ENCODE measurements at regions not wholly inside any gene's neighbourhood (a gene's known extent, or its start where the extent isn't known, plus 50 kb on each side); places are given as distances from the start of the nearest gene placed in this dataset.
"Not testable (repeated sequence)": the region's sequence is repeated elsewhere in the genome, so short reads cannot be mapped to it uniquely, and the experiment has no call there.

DNA sequence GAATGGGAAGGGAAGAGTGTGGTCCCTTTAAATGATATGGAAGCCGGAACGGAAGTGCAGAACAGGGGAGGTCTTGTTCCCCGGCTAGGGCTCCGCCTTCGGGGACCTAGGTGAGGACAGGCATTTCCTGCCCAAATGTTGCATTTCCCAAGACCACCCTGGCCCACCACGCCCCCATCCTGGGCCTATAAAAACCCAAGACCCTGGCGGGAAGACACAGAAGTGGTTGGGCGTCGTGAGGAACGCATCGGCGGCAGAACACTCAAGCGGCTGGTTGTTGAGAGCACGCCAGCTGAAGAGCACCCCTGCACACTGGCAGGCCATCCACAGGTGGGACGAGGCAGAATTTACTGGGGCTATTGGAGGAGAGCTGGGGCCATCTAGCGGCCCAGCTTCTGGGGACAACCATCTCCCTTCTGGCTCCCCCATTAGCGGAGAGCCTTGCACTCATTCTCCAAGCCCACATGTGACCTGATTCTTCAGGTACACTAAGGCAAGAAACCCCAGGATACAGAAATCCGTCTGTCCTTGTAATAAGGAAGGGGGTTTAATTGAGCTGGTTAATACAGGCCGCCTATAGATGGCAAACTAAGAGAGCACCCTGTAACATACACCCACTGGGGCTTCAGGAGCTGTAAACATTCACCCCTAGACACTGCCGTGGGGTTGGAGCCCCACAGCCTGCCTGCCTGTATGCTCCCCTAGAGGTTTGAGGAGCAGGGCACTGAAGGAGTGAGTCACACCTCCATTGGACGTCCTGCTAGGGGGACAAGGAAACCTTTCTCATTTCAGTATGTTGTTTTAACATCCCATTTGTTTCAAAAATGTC is 1327.9 kb downstream of the BRINP3 start:
- DNase-seq = no peak

DNA sequence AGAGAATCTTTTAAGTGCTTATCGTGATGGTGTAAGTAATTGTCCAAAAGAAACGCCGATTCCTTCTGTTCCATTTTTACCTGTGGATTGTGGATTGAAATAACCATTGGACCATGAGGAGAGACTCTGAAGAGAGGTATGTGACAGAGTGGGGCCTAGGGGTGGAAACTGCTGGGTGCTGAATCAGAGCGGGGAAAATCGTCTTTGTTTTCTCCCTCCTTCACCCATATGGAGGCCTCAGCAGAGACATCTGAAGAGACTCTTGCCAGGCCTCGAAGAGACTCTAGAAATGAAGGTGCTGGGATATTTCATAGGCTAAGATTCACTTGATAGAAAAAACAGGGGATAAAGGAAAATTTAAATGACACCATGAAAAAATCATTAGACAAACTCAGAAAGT is 1327.0 kb downstream of the BRINP3 start:
- no peak for DNase-seq

DNA sequence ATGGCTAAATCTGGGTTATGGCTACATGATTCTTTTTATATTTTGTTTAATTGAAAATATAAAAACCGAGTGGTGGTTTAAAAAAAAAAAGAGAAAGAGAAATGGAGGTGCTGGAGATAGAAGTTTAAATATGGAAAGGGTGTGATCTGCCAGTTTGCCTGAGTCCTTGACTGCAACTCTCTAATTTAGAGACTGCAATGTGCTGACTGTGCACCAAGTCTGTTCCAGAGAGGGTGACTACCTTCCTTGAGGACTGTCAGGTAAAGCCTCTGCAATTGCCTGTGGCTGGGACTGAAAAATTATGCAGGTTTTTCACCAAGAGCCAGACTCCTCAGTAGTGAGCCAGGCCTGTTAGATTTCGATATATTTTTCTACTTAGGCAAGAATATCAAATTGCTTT is 1326.3 kb downstream of the BRINP3 start:
- DNase-seq = peak; percentile 25

DNA sequence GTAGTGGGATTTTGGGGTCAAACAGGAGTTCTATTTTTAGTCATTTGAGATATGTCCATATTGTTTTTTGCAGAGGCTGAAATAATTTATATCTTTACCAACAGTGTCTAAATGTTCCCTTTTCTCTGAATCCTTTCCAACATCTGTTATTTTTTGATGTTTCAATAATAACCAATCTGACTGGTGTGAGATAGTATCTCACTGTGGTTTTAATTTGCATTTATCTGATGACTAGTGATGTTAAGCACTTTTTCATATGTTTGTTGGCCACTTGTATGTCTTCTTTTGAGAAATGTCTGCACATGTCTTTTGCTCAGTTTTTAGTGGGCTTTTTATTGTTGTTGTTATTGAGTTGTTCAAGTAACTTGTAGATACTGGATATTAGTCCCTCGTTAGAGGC is 1325.0 kb downstream of the BRINP3 start:
- no peak for DNase-seq

DNA sequence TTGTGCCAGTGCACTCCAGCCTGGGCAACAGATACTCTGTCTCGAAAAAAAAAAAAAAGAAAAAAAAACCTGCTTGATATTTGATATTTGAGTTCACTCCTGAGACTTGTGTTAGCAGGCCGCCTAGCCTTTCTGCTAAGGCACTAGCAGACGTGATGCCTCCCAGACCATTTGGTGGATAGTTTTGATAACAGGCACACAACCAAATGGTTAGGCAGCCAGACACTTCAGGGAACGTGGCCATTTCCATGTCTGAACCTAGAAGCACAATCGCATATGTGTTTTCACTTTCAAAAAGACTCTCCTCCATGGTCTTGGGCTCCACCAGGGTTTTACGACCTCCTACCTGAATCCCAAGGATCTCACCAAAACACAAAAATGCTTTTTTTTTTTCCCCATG is 1319.5 kb downstream of the BRINP3 start:
- DNase-seq = peak; percentile 35

DNA sequence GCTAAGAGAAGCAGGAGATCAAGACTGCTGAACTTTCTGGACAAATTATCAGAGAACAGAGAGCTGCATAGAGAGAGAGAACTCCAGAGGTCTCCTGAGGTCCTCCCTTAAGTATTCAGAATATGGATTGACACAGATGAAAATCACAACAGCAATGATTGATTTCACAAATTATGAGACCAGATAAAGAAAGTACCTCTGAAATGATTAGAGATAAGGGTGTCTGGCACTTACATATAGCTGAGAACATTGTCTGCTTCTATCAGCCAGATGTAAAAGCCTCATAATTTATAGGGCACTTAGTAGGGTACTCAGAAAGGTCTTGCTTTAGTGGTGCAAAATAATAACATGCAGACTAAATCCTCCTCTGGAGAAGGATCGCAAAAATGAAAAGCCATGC is 1301.8 kb downstream of the BRINP3 start:
- no peak for DNase-seq

DNA sequence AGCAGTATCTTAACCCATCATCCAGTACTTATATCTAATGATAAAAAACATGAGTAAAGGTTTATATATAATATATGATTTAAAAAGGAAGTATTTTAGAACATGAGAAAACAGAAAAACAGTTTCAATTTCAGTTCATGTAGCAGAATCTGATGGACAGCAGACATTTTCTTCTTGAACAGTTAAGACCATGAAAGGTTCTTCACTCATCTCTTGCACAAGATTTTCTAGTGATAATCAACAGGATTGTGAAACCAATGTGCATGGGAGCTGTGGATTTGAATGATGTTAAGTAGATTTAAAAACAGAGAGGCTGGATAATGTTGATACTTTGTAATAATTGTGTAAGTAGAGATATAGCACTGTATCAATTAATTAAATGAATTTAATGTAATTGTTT is 1297.6 kb downstream of the BRINP3 start:
- DNase-seq = no peak

DNA sequence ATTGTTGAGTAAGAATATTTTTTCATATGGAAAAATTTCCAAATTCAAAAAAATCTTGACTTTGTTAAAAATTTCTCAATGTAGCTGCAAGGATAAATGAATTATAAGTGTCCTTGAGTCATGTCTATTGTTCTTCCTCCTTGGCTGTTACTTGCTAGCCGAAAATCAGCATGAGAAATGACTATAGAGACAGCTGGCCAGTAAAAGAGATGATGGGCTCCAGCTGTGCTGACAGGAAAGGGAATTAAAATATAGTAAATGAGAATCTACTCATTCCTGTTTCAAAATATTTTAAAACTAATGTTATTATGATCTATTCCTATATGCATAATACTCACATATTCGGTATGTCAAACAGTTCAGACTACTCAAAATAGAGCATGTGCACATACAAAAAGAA is 1292.6 kb downstream of the BRINP3 start:
- peak; percentile 68 for DNase-seq

DNA sequence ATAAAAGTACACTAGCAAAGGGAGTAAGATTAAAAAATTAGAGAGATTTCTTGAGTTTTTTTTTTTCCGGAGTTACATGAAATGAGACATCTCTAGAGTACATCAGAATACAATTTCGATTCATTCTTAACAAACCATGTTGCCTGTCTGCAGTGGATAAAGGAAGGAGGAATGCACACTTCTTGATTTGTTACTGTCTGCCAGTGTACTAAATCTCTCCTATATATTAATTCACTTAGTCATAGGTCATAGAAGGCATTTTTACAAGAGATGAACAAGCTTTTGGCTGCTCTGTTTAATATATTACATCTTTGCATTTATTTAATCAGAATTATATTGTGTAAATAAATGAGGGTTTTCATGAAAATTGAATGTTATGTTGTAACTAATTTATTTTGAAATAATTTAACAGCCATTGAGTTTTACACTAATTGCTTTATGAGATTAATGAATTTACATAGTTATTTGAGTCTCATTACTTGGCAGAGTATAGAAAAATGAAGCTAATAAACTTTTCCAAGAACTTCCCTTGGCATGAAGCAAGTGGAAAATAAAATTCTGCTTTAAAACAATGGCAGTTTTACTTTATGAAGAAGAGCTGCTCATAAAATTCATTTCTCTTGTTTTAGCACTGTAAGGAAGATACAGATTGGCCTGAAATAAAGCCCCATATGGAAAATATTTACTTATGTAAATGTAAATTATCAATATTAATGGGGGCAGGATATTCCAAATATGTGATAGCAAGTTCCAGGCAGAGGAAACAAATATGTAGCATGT is 1284.7 kb downstream of the BRINP3 start:
- DNase-seq = no peak

DNA sequence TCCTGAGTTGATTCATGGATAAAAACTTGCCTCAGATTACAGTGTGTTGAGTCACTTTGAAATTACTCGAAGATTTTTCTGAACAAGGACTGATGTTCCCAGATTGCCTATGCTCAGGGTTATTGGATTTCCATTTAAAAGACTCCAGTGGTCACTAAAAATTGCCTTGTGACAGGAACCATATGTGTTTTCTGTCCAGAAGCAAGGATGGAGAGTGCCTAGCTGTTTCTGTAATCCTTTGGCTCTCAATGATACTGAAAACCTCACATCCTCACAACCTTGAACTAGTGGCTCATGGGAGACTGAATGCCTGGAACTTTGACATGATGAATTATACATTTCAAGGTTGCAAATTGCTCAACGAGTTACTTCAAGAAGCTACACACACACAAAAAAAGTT is 1271.8 kb downstream of the BRINP3 start:
- DNase-seq = no peak

DNA sequence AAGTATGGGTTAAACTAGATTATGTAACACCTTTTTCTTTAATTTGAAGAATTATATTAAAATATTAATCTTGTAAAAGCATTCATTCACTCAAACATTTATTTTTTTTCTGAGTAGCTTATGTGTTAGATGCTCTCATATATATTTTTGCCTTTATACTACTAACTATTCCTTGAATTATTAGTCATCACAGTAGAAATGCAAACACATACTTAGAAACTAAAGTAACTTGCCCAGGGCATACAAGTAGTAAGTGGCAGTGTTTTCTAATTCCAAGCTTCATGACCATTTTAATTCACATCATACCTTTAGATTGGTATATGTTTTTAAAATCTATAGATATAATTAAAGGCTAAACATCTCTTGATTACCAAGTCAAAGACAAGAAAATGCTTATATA is 1271.0 kb downstream of the BRINP3 start:
- no peak for DNase-seq

DNA sequence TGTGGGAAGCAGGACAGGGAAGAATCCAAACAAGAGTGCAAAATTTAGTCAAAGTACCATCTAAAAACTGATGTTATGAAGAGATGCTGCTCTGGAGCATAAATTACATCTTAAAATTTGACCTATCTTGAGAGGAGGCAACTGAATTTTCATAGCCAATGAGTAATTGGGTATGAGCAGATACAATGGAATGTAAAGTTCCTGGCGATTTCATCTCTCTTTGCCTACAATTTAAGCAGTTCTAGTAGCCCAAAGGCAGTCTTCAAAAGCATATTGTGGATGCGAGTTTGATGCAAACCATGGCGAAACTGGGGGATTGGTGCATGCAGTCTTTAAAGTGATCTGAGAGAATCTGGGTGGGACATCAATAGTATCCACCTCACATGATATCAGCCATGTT is 1265.9 kb downstream of the BRINP3 start:
- DNase-seq = no peak

DNA sequence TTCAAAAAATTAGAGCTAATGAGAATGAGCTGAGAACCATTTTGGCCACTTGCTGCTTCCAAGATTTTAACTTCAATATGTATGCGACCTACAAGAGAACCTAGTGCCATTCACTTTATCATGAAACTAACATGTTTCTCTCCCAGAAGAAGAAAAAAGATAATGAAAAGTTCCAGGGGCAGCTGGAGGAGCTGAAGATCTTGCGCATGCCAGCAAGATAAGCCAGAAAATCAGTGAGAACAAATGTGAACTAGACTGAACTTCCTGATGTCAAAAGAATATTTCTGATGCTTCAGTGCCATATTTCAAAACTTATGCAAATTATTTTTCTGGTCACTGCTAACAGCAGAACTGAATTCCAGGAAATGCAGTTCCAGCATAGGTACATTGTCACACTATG is 1265.1 kb downstream of the BRINP3 start:
- DNase-seq = no peak

DNA sequence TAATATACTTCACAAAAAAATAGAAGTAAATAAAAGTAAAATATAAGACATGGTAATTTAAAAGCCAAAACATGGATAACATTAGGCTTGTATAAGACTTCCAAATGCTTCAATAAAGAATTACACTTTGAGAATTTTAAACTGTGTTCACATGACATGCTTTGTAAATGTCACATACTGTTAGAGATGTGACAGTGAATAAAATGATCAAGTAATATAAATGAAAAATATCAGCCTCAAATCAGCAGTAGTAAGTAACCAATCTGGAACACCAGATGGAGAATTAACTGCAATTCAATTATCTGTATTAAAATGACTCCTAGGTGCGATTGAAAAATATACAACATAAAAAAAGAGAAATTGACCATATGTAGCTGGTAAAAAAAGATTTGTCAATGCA is 1260.8 kb downstream of the BRINP3 start:
- peak; percentile 82 for DNase-seq

DNA sequence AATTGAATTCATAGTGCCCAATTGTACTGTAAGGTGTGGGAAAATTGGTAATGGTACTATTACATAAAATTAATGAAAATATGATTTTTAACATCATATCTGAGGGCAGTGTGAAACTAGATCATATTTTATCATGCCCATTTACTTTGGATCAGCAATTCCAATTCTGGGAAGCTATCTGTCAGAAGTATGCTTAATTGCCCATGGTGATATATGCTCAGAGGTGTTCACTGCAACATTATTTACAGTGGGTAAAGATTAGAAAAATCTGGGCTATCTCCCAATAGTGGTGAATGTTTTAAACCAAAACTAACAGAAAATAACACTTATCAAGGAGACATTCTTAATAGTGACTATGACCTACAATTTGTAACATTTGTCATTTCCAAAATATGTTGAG is 1260.0 kb downstream of the BRINP3 start:
- peak; percentile 67 for DNase-seq

DNA sequence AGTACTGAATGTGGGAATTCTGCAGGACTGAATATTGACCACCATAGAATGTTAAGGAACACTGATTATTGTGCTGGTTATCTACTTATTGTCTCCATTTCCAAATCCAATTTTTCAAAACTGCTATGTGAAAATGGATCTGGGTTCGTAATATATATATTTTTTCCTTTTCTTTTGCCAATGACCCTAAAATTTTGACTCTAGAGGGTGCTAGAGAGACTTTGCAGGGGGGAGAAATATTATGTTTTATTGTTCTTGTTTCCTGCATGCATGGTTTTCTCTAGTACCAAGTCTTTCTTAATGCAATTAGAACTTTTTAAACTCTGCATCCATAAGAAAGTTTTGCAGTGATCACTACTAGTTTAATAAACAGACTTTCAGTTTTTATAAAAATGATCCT is 1256.9 kb downstream of the BRINP3 start:
- no peak for DNase-seq

DNA sequence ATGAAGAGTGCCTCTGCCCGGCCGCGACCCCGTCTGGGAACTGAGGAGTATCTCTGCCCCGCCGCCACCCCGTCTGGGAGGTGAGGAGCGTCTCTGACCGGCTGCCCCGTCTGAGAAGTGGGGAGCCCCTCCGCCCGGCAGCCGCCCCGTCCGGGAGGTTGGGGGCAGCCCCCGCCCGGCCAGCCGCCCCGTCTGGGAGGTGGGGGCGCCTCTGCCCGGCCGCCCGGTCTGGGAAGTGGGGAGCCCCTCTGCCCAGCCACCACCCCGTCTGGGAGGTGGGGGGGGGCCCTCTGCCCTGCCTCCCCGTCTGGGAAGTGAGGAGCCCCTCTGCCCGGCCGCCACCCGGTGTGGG is 1251.9 kb downstream of the BRINP3 start:
- DNase-seq = not testable (repeated sequence)

DNA sequence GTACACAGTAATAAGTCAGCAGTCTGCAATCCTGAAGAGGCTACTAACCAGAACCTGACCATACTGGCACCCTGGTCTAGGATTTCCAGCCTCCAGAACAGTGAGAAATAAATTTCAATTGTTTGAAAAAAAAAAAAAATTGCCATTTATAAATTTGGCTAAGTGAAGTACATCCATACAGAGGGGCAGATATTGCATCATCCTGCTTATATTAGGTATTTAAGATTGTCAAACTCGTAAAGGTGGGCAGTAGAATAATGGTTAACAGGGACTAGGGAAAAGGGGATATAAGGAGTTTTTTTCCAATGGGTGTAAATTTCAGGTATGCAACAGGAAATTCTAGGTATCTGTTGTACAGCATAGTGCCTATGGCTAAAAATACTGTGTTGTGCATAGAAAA is 1250.9 kb downstream of the BRINP3 start:
- no peak for DNase-seq

DNA sequence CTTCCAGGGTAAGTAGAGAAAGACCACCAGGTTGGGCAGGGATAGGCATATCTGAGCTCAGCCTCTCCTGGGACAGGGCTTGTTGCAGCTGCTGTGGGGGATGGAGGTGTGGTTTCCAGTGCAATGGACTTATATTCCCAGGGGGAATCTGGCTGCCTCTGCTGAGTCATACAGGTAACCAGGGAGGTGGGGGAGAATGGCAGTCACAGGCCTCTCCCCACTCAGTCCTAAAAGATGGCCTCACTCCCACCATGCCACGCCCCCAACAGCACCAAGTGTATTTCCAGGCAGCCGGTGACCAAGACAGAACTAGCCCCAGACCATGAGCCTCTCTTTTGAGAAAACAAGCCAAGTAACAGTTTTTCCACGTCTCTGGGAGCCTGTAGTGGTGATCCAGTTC is 1240.7 kb downstream of the BRINP3 start:
- peak; percentile 60 for DNase-seq

DNA sequence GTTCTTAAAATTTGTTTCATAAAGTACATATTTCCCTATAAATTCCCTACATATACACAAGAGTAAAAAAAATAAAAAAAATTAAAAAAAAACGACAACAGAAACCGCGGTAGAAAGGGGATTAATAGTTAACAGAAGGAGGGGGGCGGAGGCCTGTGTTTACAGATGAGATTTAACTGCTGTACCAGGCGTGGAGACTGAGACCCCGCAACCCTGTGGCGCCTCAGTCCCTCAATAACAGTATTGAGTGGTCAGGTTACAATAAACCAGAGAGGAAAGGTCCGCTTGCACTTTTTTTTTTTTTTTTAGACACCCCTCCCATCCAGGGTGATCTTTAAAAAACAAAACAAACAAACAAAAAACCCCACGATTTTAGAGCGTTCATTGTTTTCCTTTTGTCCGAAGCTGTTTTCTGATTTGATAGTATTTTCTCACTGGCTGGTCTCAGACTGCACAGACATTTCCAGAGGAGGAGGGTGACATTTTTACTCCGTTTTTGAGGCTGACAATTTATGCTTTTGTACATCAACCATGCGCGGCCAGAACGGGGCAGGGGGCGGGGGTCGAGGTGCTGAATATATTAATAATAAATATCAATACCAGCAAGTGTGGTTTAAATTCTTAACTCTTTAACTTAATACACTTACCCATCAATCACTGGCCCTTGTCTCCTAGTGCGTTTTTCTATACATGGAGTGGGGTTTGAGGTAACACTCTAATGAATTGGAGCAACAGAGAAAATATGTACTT is 1223.9 kb downstream of the BRINP3 start:
- DNase-seq = no peak

DNA sequence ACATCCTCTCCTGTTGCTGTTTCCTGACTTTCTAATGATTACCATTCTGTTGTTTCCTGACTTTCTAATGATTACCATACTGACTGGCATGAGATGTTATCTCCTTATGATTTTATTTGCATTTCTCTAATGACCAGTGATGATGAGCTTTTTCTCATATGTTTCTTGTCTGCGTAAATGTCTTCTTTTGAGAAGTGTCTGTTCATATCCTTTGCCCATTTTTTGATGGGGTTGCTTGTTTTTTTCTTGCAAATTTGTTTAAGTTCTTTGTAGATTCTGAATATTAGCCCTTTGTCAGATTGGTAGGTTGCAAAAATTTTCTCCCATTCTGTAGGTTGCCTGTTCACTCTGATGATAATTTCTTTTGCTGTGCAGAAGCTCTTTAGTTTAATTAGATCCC is 1216.5 kb downstream of the BRINP3 start:
- DNase-seq = not testable (repeated sequence)

DNA sequence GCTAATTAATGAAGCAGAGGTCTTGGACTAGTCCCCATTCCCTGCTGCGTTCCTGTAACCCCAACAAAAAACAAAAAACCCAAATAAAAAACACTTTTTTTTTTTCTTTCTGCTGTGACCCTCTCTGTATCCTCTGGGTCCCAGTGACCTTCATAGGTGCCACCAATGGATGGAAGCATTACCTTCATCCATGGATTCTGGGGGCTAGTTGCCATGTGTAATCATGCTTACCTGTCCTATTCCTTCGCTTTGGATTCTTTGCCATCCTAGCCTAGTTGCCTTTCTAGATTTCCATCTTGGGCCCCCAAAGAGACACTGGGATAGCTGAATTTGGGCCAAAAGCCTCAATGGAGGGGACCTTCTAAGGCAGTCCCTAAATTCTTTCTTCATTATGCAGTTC is 1208.7 kb downstream of the BRINP3 start:
- peak; percentile 79 for DNase-seq

DNA sequence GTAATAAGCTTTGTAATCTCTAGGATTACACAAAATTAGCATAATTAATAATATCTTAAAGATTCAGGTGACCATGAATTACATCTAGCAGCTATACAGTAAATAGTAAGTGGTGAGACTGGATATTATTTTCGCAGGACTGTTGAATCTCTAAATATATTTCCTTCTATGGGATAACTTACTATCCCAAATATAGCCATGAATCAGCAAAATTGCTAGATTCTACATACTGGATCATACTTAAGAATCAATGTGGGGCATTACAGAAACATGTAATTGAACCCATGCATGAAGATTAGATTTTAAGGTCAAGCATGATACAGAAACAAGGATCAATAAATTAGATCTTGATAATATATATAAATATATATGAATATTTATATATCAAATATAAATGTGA is 1203.4 kb downstream of the BRINP3 start:
- no peak for DNase-seq

DNA sequence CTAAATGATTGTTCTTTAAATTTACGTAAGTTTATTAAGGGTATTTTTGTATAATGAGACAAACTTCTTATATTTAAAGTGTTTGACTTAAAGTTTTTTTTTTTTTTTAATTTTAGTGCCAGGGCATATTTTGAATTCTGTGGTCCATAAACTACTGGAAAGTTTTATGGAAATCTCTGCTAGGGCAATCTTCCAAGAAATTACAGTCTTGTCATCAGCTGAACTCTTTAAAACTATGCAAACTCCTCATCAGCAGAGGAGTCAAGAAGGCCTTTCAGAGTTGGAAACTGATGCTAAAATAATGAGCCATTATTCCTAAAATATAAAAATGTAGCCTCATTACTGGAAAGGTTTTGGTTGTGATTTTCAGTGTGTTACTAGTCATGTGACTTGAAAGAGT is 1201.9 kb downstream of the BRINP3 start:
- DNase-seq = no peak

Data from NCI-H69 (cell line).